ENCODE measurements at regions not wholly inside any gene's neighbourhood (a gene's known extent, or its start where the extent isn't known, plus 50 kb on each side); places are given as distances from the start of the nearest gene placed in this dataset.

DNA sequence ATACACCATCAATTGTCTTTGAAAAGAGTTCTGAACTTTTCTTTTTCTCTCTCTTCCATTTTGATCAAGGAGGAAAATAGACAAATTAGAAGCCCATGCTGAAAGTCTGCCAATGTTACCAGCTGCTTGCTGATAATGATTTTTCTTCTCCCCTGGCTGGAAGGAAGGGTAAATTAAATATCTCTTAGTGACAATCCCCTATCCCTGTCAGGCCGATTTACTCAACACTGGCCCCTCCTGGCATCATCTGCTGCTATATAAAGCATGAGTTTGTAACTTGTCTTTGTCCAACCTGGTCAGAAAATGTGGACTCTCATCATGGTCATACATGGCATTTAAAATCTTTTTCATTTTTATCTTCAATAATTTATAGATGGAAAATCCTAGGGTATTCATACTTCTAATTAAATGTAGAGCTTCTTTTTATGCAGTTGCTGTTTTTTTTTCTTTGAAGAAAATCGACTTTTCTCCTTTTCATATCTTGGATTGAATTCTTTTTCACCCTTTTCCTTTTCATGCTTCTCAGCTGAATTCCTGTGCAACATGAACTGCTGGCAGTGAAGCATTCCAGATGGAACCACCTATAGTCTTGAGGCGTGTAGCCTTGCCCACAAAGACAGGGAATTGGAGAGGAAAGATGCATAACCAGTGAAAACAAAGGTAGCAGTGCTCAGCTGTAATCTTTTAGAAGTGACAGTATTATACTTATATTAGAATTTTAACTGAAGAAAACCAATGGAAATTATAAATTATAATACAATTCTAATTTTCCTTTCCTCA, 214.7 kb upstream of the PTGFR start:
- H3K27ac ChIP-seq, result no peak overlapping the region
- no peak overlapping the region for H3K4me3 ChIP-seq
- no peak for DNase-seq
- H3K9me3 ChIP-seq, result no peaks in the 10 kb centered on the region
- no peaks in the 10 kb centered on the region for H3K36me3 ChIP-seq
- intact Hi-C loops (cut with DNase I; ENCODE audit: low total_unique reads), result no loop called here
- H3K4me1 ChIP-seq, result no peaks in the 10 kb centered on the region
- H3K27me3 ChIP-seq (replicated peaks in 1 of 7), result peaks cover 0 to 5% (median 0%) of the 10 kb centered on the region in 7 donors
- 42 to 68% (median 57%) methylated on average over 3 of the region's 3 CpGs for WGBS, 5 donors
- no peak for TF ChIP-seq POLR2A (IDR thresholded peaks at IDR 0.05)
- TF ChIP-seq CTCF (IDR thresholded peaks at IDR 0.05 in 8 of 11, conservative IDR thresholded peaks at IDR 0.05 in 3 of 11), result no peak
- TF ChIP-seq POLR2AphosphoS5 (IDR thresholded peaks at IDR 0.05), result no peak

- intact Hi-C loops (cut with DNase I; ENCODE audit: low total_unique reads), result no loop called here
- no peaks in the 10 kb centered on the region for H3K9me3 ChIP-seq
- H3K36me3 ChIP-seq, result no peaks in the 10 kb centered on the region
- DNase-seq, result no peak
- H3K27me3 ChIP-seq (replicated peaks in 1 of 7), result peaks cover 0 to 5% (median 0%) of the 10 kb centered on the region in 7 donors
- H3K4me1 ChIP-seq, result no peaks in the 10 kb centered on the region
- H3K27ac ChIP-seq, result no peak overlapping the region
- H3K4me3 ChIP-seq, result no peak overlapping the region
- TF ChIP-seq POLR2A (IDR thresholded peaks at IDR 0.05), result no peak
- no peak for TF ChIP-seq CTCF (IDR thresholded peaks at IDR 0.05 in 8 of 11, conservative IDR thresholded peaks at IDR 0.05 in 3 of 11)
Measured at GRCh38 chr1:78277253-78277652, 213.5 kb upstream of the PTGFR start.

DNA sequence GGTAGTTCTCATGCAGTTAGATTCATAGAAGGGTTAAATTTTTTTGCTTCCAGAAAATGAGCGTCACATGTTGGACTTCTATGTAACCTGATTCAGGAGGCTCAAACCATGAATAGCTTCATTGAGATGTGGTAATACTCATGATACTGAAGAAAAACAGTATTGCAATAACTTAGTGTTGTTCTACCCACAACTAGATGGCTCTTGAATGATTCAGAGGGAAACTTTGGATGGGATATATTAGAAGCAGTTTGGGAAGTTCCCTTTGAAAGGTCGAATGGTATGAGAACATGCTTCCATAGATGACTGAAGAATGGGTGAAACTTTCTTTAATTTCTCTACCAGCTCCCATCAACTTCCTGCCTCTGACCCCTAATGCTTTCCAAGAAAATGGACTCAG, 211.7 kb upstream of the PTGFR start:
- DNase-seq, result no peak
- Histone ChIP-seq H3K9me3 (no peaks in the 10 kb centered on the region), H3K4me3 (no peak overlapping the region), H3K4me1 (no peaks in the 10 kb centered on the region), H3K27me3 (replicated peaks in 1 of 7) (peaks cover 0 to 5% (median 0%) of the 10 kb centered on the region in 7 donors), H3K27ac (no peak overlapping the region), H3K36me3 (no peaks in the 10 kb centered on the region)
- intact Hi-C loops (cut with DNase I; ENCODE audit: low total_unique reads), result no loop called here
- TF ChIP-seq POLR2A (IDR thresholded peaks at IDR 0.05) (no peak), CTCF (IDR thresholded peaks at IDR 0.05 in 8 of 11, conservative IDR thresholded peaks at IDR 0.05 in 3 of 11) (no peak), POLR2AphosphoS5 (IDR thresholded peaks at IDR 0.05) (no peak)
- 55 to 85% (median 67%) methylated on average over 2 of the region's 2 CpGs for WGBS, 5 donors

- 67 to 83% (median 80%) methylated on average over 2 of the region's 2 CpGs for WGBS, 5 donors
- no peak for DNase-seq
- intact Hi-C loops (cut with DNase I; ENCODE audit: low total_unique reads), result no loop called here
- H3K4me1 ChIP-seq, result no peaks in the 10 kb centered on the region
- H3K9me3 ChIP-seq, result no peaks in the 10 kb centered on the region
- H3K4me3 ChIP-seq, result no peak overlapping the region
- peaks cover 0 to 5% (median 0%) of the 10 kb centered on the region in 7 donors for H3K27me3 ChIP-seq (replicated peaks in 1 of 7)
- TF ChIP-seq POLR2AphosphoS5 (IDR thresholded peaks at IDR 0.05) (no peak), CTCF (IDR thresholded peaks at IDR 0.05 in 8 of 11, conservative IDR thresholded peaks at IDR 0.05 in 3 of 11) (no peak), POLR2A (IDR thresholded peaks at IDR 0.05) (no peak)
- no peaks in the 10 kb centered on the region for H3K36me3 ChIP-seq
- H3K27ac ChIP-seq, result no peak overlapping the region
Measured at GRCh38 chr1:78280626-78281025, 210.1 kb upstream of the PTGFR start.

All from spleen (tissue), 11 donors.